Small intestine (tissue), 7 donors: ENCODE measurements at regions not wholly inside any gene's neighbourhood (a gene's known extent, or its start where the extent isn't known, plus 50 kb on each side); places are given as distances from the start of the nearest gene placed in this dataset.
"Not testable (repeated sequence)": the region's sequence is repeated elsewhere in the genome, so short reads cannot be mapped to it uniquely, and the experiment has no call there.

Source experiments
- DNase-seq, 2 donors: peaks; one replicate each; pipeline versions ENCODE4 v3.0.0 to v3.0.0-alpha.2; 2013
- FAIRE-seq: peaks from 2 replicates; lab custom pipeline; 2012; peaks lifted over from hg19 to GRCh38; lab: Jason Lieb, UNC
- H3K27ac ChIP-seq, 3 donors: one replicate each; pipeline ENCODE4 v1.5.1; 2013; ENCODE audit warnings: low read length in 2 of 3, mild to moderate bottlenecking in 2 of 3, control low read depth in 1 of 3, inconsistent platforms in 1 of 3, low read depth in 1 of 3, moderate library complexity in 1 of 3
- H3K27me3 ChIP-seq, 3 donors: one replicate each; pipeline ENCODE4 v1.6.1; 2013; ENCODE audit warnings: low read length in 3 of 3, inconsistent platforms in 1 of 3; ENCODE audit not compliant: control insufficient read depth in 3 of 3, insufficient read depth in 3 of 3
- H3K36me3 ChIP-seq, 3 donors: one replicate each; pipeline ENCODE4 v1.6.1; 2013; ENCODE audit warnings: low read length in 3 of 3, inconsistent platforms in 1 of 3, low read depth in 1 of 3, mild to moderate bottlenecking in 1 of 3, moderate library complexity in 1 of 3; ENCODE audit not compliant: control insufficient read depth in 3 of 3, insufficient read depth in 2 of 3
- H3K4me1 ChIP-seq, 3 donors: one replicate each; pipeline ENCODE4 v1.6.1; 2013; ENCODE audit warnings: low read length in 2 of 3, inconsistent platforms in 1 of 3, low read depth in 1 of 3, mild to moderate bottlenecking in 1 of 3, moderate library complexity in 1 of 3; ENCODE audit not compliant: control insufficient read depth in 3 of 3, insufficient read depth in 2 of 3
- H3K4me3 ChIP-seq, 3 donors: one replicate each; pipeline ENCODE4 v1.5.1; 2013; ENCODE audit warnings: low read length in 3 of 3, control low read depth in 1 of 3, inconsistent platforms in 1 of 3, low read depth in 1 of 3, mild to moderate bottlenecking in 1 of 3, moderate library complexity in 1 of 3
- H3K9me3 ChIP-seq, 2 donors: one replicate each; pipeline ENCODE4 v1.6.1; 2013; ENCODE audit warnings: low read depth in 1 of 2, low read length in 1 of 2; ENCODE audit not compliant: control insufficient read depth in 2 of 2, insufficient read depth in 1 of 2
- WGBS, 3 donors: extraction: QIAGEN DNeasy Blood & Tissue Kit; methylation state at CpG; one replicate each; pipeline ENCODE4 v1.1.7; 2013; 5-methylcytosine and 5-hydroxymethylcytosine counted together
- donor health status: healthy with polysubstance abuse.
- donor health status: control.
- donor health status: control.
- donor health status: Bipolar disorder and iron deficiency.
- donor health status: healthy.

- no peaks in the 10 kb centered on the region for H3K9me3 ChIP-seq
- no peak overlapping the region for H3K4me3 ChIP-seq
- no peaks in the 10 kb centered on the region for H3K27me3 ChIP-seq
- no peak overlapping the region for H3K27ac ChIP-seq
- no peak for FAIRE-seq
- no peaks in the 10 kb centered on the region for H3K36me3 ChIP-seq
- DNase-seq: no peak
- no peaks in the 10 kb centered on the region for H3K4me1 ChIP-seq
Measured at GRCh38 chr19:28539759-28540158, 673.2 kb downstream of the UQCRFS1 start.

- WGBS, 3 donors: 91 to 94% (median 93%) methylated on average over 1 of the region's 2 CpGs
- not testable (repeated sequence) for H3K4me1 ChIP-seq, DNase-seq, H3K9me3 ChIP-seq, H3K4me3 ChIP-seq, H3K36me3 ChIP-seq, FAIRE-seq, H3K27ac ChIP-seq, H3K27me3 ChIP-seq
Measured at GRCh38 chr19:28538579-28538978, 674.4 kb downstream of the UQCRFS1 start.

DNA sequence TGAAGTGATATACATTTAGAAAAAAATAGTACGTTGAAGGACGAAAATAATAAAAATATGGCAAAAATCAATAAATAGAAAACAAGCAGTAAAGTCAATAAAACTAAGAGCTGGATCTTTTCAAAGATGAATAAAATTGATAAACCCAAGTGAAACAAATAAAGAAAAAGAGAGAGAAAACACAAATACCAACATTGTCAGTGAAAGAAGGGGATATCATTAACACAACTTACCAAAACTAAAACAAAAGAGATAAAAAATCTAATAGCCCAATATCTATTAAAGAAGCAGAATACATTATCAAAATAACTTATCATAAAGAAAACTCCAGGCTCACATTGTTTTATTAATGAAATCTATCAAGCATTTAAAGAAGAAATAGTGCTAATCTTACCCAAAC is 675.1 kb downstream of the UQCRFS1 start:
- FAIRE-seq: no peak
- no peak overlapping the region for H3K4me3 ChIP-seq
- 91 to 96% (median 93%) methylated on average over 2 of the region's 2 CpGs for WGBS, 3 donors
- H3K27ac ChIP-seq: no peak overlapping the region
- H3K27me3 ChIP-seq: no peaks in the 10 kb centered on the region
- no peaks in the 10 kb centered on the region for H3K9me3 ChIP-seq
- H3K4me1 ChIP-seq: no peaks in the 10 kb centered on the region
- no peak for DNase-seq
- no peaks in the 10 kb centered on the region for H3K36me3 ChIP-seq

DNA sequence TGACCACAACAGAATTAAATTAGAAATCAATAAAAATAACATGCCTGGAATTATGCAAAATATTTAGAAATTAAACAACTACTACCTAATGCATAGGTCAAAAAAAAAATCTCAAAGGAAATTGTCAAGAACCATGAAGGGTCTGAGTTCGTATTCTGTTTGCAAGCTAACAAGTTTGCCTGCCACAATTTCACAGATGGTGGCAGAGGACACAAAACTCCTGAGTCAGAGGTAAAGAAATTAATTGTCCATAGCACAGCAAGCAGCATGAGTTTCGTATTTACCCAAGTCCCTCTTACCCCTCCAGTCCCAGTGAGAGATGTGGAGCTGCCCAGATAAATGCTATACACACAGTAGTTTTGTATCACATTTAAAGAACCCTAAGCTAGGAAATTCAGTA is 675.9 kb downstream of the UQCRFS1 start:
- H3K9me3 ChIP-seq: no peaks in the 10 kb centered on the region
- H3K36me3 ChIP-seq: no peaks in the 10 kb centered on the region
- DNase-seq (no peak), FAIRE-seq (no peak)
- no peak overlapping the region for H3K27ac ChIP-seq
- H3K4me1 ChIP-seq: no peaks in the 10 kb centered on the region
- H3K4me3 ChIP-seq: no peak overlapping the region
- 75 to 91% (median 81%) methylated on average over 2 of the region's 2 CpGs for WGBS, 3 donors
- H3K27me3 ChIP-seq: no peaks in the 10 kb centered on the region

- Histone ChIP-seq H3K4me1 (no peaks in the 10 kb centered on the region), H3K4me3 (no peak overlapping the region), H3K9me3 (no peaks in the 10 kb centered on the region), H3K27ac (no peak overlapping the region), H3K27me3 (no peaks in the 10 kb centered on the region), H3K36me3 (no peaks in the 10 kb centered on the region)
- FAIRE-seq (no peak), DNase-seq (no peak)
- 34 to 68% (median 59%) methylated on average over 1 of the region's 1 CpG for WGBS, 3 donors
Measured at GRCh38 chr19:28535352-28535775, 677.6 kb downstream of the UQCRFS1 start.

GRCh38 chr19:28534766-28535351 is 678.1 kb downstream of the UQCRFS1 start:
- Histone ChIP-seq H3K27ac (no peak overlapping the region), H3K27me3 (no peaks in the 10 kb centered on the region), H3K9me3 (no peaks in the 10 kb centered on the region), H3K4me3 (no peak overlapping the region), H3K36me3 (no peaks in the 10 kb centered on the region), H3K4me1 (no peaks in the 10 kb centered on the region)
- WGBS, 3 donors: 64 to 74% (median 67%) methylated on average over 3 of the region's 3 CpGs
- FAIRE-seq (no peak), DNase-seq (no peak)

GRCh38 chr19:28532765-28533341 is 680.1 kb downstream of the UQCRFS1 start:
- H3K36me3 ChIP-seq: no peaks in the 10 kb centered on the region
- no peaks in the 10 kb centered on the region for H3K27me3 ChIP-seq
- FAIRE-seq (no peak), DNase-seq (no peak)
- H3K4me1 ChIP-seq: no peaks in the 10 kb centered on the region
- H3K27ac ChIP-seq: no peak overlapping the region
- no peak overlapping the region for H3K4me3 ChIP-seq
- H3K9me3 ChIP-seq: no peaks in the 10 kb centered on the region
- 59 to 63% (median 59%) methylated on average over 3 of the region's 3 CpGs for WGBS, 3 donors

DNA sequence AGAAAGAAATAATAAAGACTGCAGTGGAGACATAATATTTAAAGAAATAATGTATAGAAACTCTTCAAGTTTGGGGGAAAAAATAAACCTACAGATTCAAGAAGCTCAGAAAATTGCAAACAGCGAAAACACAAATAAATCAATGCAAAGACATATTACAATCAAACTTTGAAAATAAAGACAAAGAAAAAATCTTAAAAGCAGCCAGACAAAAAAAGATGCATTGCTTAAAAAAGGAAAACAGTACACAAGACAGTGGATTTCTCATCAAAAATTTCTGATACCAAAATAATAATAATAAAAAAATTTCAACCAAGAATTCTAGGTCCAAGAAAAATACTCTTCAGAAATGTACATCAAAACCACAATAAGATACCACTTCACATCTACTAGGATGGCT is 681.0 kb downstream of the UQCRFS1 start:
- FAIRE-seq (no peak), DNase-seq (no peak)
- 85 to 93% (median 91%) methylated on average over 1 of the region's 1 CpG for WGBS, 3 donors
- Histone ChIP-seq H3K4me1 (no peaks in the 10 kb centered on the region), H3K4me3 (no peak overlapping the region), H3K27ac (no peak overlapping the region), H3K9me3 (no peaks in the 10 kb centered on the region), H3K27me3 (no peaks in the 10 kb centered on the region), H3K36me3 (no peaks in the 10 kb centered on the region)
